ENCODE measurements at regions not wholly inside any gene's neighbourhood (a gene's known extent, or its start where the extent isn't known, plus 50 kb on each side); places are given as distances from the start of the nearest gene placed in this dataset.
"Not testable (repeated sequence)": the region's sequence is repeated elsewhere in the genome, so short reads cannot be mapped to it uniquely, and the experiment has no call there.

- Histone ChIP-seq H4K20me1 (ENCODE audit: insufficient read depth, poor library complexity, severe bottlenecking) (no peaks in the 10 kb centered on the region), H2AFZ (no peak overlapping the region), H3K79me2 (no peaks in the 10 kb centered on the region), H3K36me3 (replicated peaks; ENCODE audit: insufficient read depth, low read depth) (no peaks in the 10 kb centered on the region), H3K27me3 (no peaks in the 10 kb centered on the region), H3K4me2 (no peak overlapping the region), H3K4me1 (ENCODE audit: insufficient read depth) (no peaks in the 10 kb centered on the region), H3K4me3 (no peak overlapping the region), H3K9me2 (replicated peaks; ENCODE audit: insufficient read depth) (no peaks in the 10 kb centered on the region), H3K27ac (no peak overlapping the region), H3K9me3 (ENCODE audit: low read depth) (no peaks in the 10 kb centered on the region)
- no peak for DNase-seq (ENCODE audit: low spot score)
- 89% methylated on average over 4 of the region's 4 CpGs for WGBS (ENCODE audit: low lambda C conversion rate, missing lambda C conversion rate)
- TF ChIP-seq EZH2 (IDR thresholded peaks at IDR 0.05; ENCODE audit: borderline replicate concordance) (no peak), EZH2phosphoT487 (IDR thresholded peaks at IDR 0.05; ENCODE audit: low read depth, severe bottlenecking, unreplicated experiment) (no peak), CTCF (IDR thresholded peaks at IDR 0.05; ENCODE audit: poor library complexity) (no peak)
These were observed 1211.4 kb downstream of the VRK1 start for GRCh38 chr14:98008381-98009113.

GRCh38 chr14:98009177-98009576, 1212.0 kb downstream of the VRK1 start:
- H3K27ac ChIP-seq; H3K9me3 ChIP-seq (ENCODE audit: low read depth); H4K20me1 ChIP-seq (ENCODE audit: insufficient read depth, poor library complexity, severe bottlenecking); H3K4me1 ChIP-seq (ENCODE audit: insufficient read depth); H3K9me2 ChIP-seq (replicated peaks; ENCODE audit: insufficient read depth); H3K4me3 ChIP-seq; H3K36me3 ChIP-seq (replicated peaks; ENCODE audit: insufficient read depth, low read depth); H3K4me2 ChIP-seq; H3K27me3 ChIP-seq; H3K79me2 ChIP-seq; DNase-seq (ENCODE audit: low spot score); H2AFZ ChIP-seq: not testable (repeated sequence)
- WGBS (ENCODE audit: low lambda C conversion rate, missing lambda C conversion rate): 90% methylated on average over 3 of the region's 3 CpGs

DNA sequence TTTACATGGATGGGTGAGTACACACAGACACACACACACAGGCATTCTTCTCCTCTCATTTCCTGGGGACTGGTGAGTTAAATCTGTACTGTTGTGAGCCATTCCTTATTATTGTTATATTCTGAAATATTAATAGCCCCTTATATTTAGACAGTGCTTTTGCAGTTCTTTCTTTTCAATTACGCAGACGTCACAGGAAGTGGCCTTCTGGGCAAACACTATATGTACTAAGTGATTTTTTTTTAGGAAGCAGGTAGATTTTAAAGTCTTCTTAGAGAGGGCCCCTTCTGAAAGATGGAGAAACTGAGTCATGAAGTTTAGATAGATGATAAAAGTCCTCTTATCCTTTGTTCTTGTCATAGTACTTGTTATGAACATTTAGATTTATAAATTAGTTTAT, 1213.6 kb downstream of the VRK1 start:
- H3K36me3 ChIP-seq (replicated peaks; ENCODE audit: insufficient read depth, low read depth): no peaks in the 10 kb centered on the region
- WGBS (ENCODE audit: low lambda C conversion rate, missing lambda C conversion rate): 91% methylated on average over 2 of the region's 2 CpGs
- no peak overlapping the region for H3K27ac ChIP-seq
- H3K27me3 ChIP-seq: no peaks in the 10 kb centered on the region
- H3K4me2 ChIP-seq: no peak overlapping the region
- no peak overlapping the region for H3K4me3 ChIP-seq
- DNase-seq (ENCODE audit: low spot score): no peak
- H4K20me1 ChIP-seq (ENCODE audit: insufficient read depth, poor library complexity, severe bottlenecking): no peaks in the 10 kb centered on the region
- no peaks in the 10 kb centered on the region for H3K9me2 ChIP-seq (replicated peaks; ENCODE audit: insufficient read depth)
- no peak overlapping the region for H2AFZ ChIP-seq
- H3K4me1 ChIP-seq (ENCODE audit: insufficient read depth): no peaks in the 10 kb centered on the region
- TF ChIP-seq CTCF (IDR thresholded peaks at IDR 0.05; ENCODE audit: poor library complexity): no peak
- no peak for TF ChIP-seq EZH2 (IDR thresholded peaks at IDR 0.05; ENCODE audit: borderline replicate concordance)
- TF ChIP-seq EZH2phosphoT487 (IDR thresholded peaks at IDR 0.05; ENCODE audit: low read depth, severe bottlenecking, unreplicated experiment): no peak
- H3K9me3 ChIP-seq (ENCODE audit: low read depth): no peaks in the 10 kb centered on the region
- no peaks in the 10 kb centered on the region for H3K79me2 ChIP-seq

DNA sequence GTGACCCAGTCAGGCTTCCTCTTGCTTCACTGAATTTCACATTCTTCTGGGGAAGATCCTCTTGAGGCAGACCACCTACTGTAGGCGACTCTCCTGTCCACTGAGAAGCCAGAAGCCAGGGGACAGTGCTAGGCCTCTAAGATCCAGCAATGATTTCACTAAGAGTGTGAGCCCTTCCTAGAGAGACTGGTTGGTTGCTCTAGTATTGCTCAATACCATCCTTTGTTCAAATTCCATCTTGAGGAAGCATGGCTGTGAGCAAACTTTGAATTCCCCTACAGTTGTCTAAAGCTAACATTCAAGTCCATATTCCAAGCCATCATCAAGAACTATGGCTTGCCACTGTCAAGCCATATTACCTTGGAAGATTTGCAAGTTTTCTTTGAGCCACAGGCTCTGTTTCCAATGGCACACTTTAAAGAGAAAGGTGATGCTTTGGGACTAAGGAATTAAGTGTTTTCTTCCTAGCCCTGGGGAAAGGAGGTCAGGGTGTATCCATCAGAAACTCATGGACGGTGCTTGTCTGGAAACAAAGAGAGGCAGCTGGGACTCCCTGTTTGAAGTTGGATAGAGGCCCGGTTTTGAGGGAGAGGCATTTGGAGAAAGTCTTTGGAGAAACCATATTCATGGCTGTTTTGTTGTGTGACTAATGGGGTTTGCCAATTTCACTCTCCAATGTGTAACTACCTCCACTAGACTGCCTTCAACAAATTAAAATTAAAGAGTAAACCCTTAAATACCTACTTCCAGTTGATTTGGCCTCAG, 1217.9 kb downstream of the VRK1 start:
- TF ChIP-seq CTCF (IDR thresholded peaks at IDR 0.05; ENCODE audit: poor library complexity) (no peak), EZH2phosphoT487 (IDR thresholded peaks at IDR 0.05; ENCODE audit: low read depth, severe bottlenecking, unreplicated experiment) (no peak), EZH2 (IDR thresholded peaks at IDR 0.05; ENCODE audit: borderline replicate concordance) (no peak)
- H3K36me3 ChIP-seq (replicated peaks; ENCODE audit: insufficient read depth, low read depth): no peaks in the 10 kb centered on the region
- 93% methylated on average over 3 of the region's 3 CpGs for WGBS (ENCODE audit: low lambda C conversion rate, missing lambda C conversion rate)

More for the DNA sequence above, 1217.9 kb downstream of the VRK1 start:
- H2AFZ ChIP-seq: no peak overlapping the region
- no peak overlapping the region for H3K4me3 ChIP-seq
- no peak overlapping the region for H3K4me2 ChIP-seq
- H3K9me3 ChIP-seq (ENCODE audit: low read depth): no peaks in the 10 kb centered on the region
- H3K79me2 ChIP-seq: no peaks in the 10 kb centered on the region
- no peak for DNase-seq (ENCODE audit: low spot score)
- H3K4me1 ChIP-seq (ENCODE audit: insufficient read depth): no peaks in the 10 kb centered on the region
- H3K9me2 ChIP-seq (replicated peaks; ENCODE audit: insufficient read depth): no peaks in the 10 kb centered on the region
- H4K20me1 ChIP-seq (ENCODE audit: insufficient read depth, poor library complexity, severe bottlenecking): no peaks in the 10 kb centered on the region
- no peak overlapping the region for H3K27ac ChIP-seq
- H3K27me3 ChIP-seq: peaks cover 8% of the 10 kb centered on the region
